ENCODE measurements at regions not wholly inside any gene's neighbourhood (a gene's known extent, or its start where the extent isn't known, plus 50 kb on each side); places are given as distances from the start of the nearest gene placed in this dataset.
"Not testable (repeated sequence)": the region's sequence is repeated elsewhere in the genome, so short reads cannot be mapped to it uniquely, and the experiment has no call there.

DNA sequence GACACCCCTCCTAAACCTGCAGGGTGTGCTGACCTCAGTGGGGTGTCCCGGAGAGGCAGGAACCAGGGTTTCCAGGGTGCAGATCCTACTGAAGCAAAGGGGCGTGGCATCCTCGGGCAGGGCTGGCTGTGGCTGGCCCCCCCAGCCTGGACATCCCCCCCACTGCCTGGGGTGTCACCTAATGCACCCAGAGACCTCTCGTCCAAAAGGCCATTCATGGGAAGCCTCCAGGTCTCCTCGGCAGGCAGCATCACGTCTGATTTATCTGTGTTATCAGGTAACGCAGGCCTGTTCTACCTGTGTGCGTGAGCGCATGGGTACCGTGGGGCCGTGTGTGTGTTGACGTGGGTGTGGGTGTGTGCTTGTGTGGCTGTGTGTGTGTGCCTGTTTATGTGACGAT lies 210.0 kb downstream of the SHOX start:
- ATAC-seq = no peak

GRCh38 chrX:838666-839065 lies 208.1 kb downstream of the SHOX start:
- not testable (repeated sequence) for ATAC-seq

DNA sequence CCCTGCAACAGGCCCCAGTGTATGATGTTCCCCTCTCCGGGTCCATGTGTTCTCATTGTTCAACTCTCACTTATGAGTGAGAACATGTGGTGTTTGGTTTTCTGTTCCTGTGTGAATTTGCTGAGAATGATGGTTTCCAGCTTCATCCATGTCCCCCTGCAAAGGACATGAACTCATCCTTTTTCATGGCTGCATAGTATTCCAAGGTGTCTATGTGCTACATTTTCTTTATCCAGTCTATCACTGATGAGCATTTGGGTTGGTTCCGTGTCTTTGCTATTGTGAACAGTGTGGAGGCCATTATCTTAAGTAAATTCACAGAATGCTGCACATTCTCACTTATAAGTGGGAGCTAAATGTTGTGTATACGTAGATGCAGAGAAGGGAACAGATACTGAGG lies 205.3 kb downstream of the SHOX start:
- not testable (repeated sequence) for ATAC-seq

- ATAC-seq = no peak
Measured at GRCh38 chrX:830532-830931, 199.9 kb downstream of the SHOX start.

DNA sequence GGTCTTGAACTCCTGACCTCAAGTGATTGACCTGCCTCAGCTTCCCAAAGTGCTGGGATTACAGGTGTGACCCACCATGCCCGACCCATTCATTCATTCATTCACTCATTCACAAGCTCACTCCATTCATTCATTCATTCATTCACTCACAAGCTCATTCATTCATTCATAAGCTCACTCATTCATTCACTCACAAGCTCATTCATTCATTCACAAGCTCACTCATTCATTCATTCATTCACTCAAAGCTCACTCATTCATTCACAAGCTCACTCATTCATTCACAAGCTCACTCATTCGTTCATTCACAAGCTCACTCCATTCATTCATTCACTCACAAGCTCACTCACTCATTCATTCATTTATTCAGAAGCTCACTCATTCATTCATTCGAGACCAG lies 198.6 kb downstream of the SHOX start:
- no peak for ATAC-seq

- no peak for ATAC-seq
Measured at GRCh38 chrX:828411-828959, 197.9 kb downstream of the SHOX start.

- ATAC-seq = no peak
Measured at GRCh38 chrX:826448-826847, 195.9 kb downstream of the SHOX start.

- no peak for ATAC-seq
Measured at GRCh38 chrX:825991-826390, 195.4 kb downstream of the SHOX start.

DNA sequence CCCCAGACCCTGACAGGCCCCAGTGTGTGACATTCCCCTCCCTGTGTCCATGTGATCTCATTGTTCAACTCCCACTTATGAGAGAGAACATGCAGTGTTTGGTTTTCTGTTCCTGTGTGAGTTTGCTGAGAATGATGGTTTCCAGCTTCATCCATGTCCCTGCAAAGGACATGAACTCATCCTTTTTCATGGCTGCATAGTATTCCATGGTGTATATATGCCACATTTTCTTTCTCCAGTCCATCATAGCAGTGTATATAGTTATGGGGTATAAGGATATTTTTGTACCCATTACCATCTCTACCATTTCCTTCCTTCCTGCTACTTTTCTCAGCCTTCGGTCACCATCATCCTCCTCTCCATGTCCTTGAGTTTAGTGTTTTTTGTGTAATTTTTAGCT lies 192.5 kb downstream of the SHOX start:
- not testable (repeated sequence) for ATAC-seq

DNA sequence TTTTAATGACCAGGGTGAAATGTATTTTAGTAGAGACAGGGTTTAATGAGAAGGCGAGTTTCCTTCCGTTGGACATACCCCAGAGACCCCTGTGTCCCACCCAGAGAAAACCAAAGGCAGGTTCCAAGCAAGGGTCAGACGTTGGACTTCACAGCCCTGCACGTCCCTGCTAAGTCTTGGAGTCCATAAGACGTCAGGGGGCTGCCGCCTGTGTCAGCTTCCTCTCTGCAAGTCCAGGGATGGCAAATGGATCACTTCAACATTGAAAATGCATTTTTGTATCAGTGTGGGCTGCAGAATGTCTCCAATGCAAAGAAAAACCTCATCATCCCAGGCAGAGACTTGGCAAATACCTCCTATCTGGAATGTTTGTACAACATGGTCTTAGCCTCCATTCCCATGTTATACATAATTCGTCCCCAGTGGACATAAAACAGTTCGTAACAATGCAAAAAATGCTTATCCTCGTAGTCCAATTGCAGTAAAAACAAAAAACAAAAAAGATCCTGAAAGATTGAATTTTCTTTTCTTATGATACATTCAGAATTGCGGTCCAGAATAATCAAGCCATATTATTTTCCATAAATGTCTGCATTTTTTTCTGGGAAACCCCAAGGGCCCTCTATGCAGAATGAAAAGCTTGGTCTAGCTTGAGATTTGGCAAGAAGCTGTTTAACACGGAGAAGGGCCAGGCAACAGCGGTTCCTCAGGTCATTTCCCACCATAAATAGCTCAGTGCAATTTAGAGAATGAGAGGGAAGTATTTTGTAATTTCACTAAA lies 190.9 kb downstream of the SHOX start:
- ATAC-seq = no peak

GRCh38 chrX:819684-820083 lies 189.1 kb downstream of the SHOX start:
- no peak for ATAC-seq

GRCh38 chrX:817759-818300 lies 187.2 kb downstream of the SHOX start:
- ATAC-seq = no peak

- not testable (repeated sequence) for ATAC-seq
Measured at GRCh38 chrX:817147-817546, 186.6 kb downstream of the SHOX start.

- ATAC-seq = no peak
Measured at GRCh38 chrX:816411-816810, 185.8 kb downstream of the SHOX start.

DNA sequence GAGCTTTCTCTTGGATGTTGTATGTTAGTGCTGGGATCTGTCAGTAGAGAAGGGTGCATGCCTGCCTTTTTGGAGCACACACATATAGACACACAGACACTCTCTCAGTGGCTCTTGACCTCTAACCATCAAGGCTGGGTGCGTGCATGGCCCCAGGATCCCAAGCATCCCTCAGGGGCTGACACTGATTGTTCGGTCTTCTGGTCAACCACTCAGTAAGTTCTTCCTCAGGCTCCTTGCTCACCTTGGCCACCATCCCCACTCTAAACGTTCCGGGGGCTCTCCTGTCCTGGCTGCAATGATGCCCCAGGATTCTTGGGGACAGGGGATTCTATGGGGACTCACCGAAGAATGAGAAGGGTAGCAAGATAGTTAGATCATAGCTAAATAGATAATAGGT lies 179.6 kb downstream of the SHOX start:
- ATAC-seq = no peak

GRCh38 chrX:809081-809480 lies 178.5 kb downstream of the SHOX start:
- no peak for ATAC-seq

DNA sequence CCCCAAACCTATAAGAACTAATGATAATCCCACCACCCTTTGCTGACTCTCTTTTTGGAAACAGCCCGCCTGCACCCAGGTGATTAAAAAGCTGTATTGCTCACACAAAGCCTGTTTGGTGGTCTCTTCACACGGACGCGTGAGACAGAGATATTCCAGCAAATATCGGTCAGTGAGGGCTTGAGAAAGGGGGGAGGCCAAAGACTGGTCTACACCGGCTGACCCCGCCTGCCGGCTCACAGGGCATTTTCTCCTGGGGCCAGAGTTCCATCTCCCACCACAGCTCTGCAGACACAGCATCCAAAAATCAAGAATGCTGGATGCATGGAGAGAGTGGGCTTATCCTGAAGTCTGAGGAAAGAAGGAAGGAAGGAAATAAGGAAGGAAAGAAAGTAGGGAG lies 176.0 kb downstream of the SHOX start:
- no peak for ATAC-seq

GRCh38 chrX:805988-806387 lies 175.4 kb downstream of the SHOX start:
- ATAC-seq = no peak

GRCh38 chrX:805103-805670 lies 174.6 kb downstream of the SHOX start:
- no peak for ATAC-seq

DNA sequence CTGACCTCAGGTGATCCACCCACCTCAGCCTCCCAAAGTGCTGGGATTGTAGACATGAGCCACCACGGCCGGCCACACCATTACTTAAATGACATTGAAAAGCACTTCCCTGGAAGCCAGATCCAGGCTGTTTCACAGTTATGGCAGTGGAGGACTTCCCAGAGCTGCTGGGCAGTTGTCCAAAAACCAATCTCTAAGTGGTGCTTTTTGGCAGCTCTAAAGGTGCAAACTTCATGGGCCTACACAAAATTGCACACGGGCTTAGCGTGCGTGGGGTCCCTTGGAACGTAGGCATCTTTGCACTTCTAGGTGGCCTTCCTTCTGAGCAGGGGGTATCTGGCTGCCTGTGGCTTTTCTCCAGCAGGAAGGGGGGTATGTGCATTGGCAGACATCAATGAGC lies 172.3 kb downstream of the SHOX start:
- ATAC-seq = no peak

GRCh38 chrX:799808-800207 lies 169.2 kb downstream of the SHOX start:
- no peak for ATAC-seq

- ATAC-seq = no peak
Measured at GRCh38 chrX:794311-794710, 163.7 kb downstream of the SHOX start.

DNA sequence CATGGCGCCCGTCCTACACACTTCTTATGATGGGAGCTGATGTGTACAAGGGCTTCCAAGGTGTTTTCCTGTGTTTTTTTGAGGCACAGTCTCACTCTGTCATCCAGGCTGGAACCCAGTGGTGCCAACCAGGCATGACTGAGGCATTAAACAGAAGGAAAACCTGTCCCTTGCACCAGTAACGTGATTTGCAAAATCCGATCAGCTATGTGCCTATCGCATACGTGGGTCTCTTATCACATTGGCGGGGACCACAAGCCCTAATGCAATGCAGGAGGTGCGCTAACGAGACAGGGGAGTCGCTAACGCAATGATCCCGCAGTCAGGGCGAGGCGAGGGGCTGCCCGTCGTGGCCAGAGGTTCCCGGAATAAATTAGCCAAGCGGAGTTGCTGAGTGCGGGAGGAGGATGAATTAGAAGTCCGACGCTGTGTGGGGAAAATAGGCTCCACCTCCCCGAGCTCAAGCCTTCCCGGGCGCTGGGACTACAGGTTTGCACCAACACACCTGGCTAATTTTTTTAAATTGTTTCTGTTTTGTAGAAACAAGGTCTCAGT lies 162.7 kb downstream of the SHOX start:
- no peak for ATAC-seq

Data from esophagus mucosa (tissue), 1 donor.